ENCODE measurements at regions not wholly inside any gene's neighbourhood (a gene's known extent, or its start where the extent isn't known, plus 50 kb on each side); places are given as distances from the start of the nearest gene placed in this dataset.

- TF ChIP-seq CTCF (IDR thresholded peaks at IDR 0.05) (no peak), POLR2A (IDR thresholded peaks at IDR 0.05) (no peak)
Observed at GRCh38 chr12:73384592-73384991, 1112.4 kb downstream of the TRHDE start.
